H1 (cell line): ENCODE measurements at regions not wholly inside any gene's neighbourhood (a gene's known extent, or its start where the extent isn't known, plus 50 kb on each side); places are given as distances from the start of the nearest gene placed in this dataset.

Experiments
- CTCF ChIA-PET: fragments of 300-600 bp; sonication (Branson Sonifier 250); formaldehyde crosslinking; loops from one replicate; lab custom pipeline; 2021; ENCODE audit not compliant: partially characterized antibody; lab: Charles Lee
- POLR2A ChIA-PET: fragments of 300-600 bp; sonication (Branson Sonifier 250); formaldehyde crosslinking; loops from one replicate; lab custom pipeline; 2021; ENCODE audit warnings: inconsistent platforms; ENCODE audit not compliant: partially characterized antibody; lab: Charles Lee
- DNase-seq, 2 experiments: peaks; one replicate each; pipeline versions ENCODE4 v3.0.0 to v3.0.0-alpha.2; 2010 to 2022; ENCODE audit warnings: low spot score in 2 of 2, low read depth in 1 of 2, mixed read lengths in 1 of 2
- FAIRE-seq: peaks from 2 replicates; lab custom pipeline; 2011; peaks lifted over from hg19 to GRCh38; lab: Jason Lieb, UNC
- H2AFZ ChIP-seq: 2 replicates; pipeline ENCODE4 v1.8.1; 2012; ENCODE audit warnings: low read length, inconsistent platforms
- H2AK5ac ChIP-seq: 2 replicates; pipeline ENCODE4 v1.6.1; 2013; ENCODE audit warnings: low read depth, low read length
- H2BK120ac ChIP-seq: replicated peaks from 2 replicates; pipeline ENCODE3; 2013; ENCODE audit warnings: low read depth, low read length, inconsistent platforms
- H2BK12ac ChIP-seq: 2 replicates; pipeline ENCODE4 v1.6.1; 2013; ENCODE audit warnings: low read depth, low read length
- H2BK15ac ChIP-seq: 2 replicates; pipeline ENCODE4 v1.6.1; 2013; ENCODE audit warnings: low read length
- H2BK20ac ChIP-seq: 2 replicates; pipeline ENCODE4 v1.6.1; 2013; ENCODE audit warnings: low read length
- H2BK5ac ChIP-seq: 2 replicates; pipeline ENCODE4 v1.6.1; 2013; ENCODE audit warnings: low read depth, low read length
- H3K14ac ChIP-seq: 2 replicates; pipeline ENCODE4 v1.6.1; 2013; ENCODE audit warnings: inconsistent platforms; ENCODE audit not compliant: insufficient read length
- H3K18ac ChIP-seq: 2 replicates; pipeline ENCODE4 v1.6.1; 2013; ENCODE audit warnings: low read length; ENCODE audit errors: extremely low read depth
- H3K23ac ChIP-seq: 2 replicates; pipeline ENCODE4 v1.6.1; 2013; ENCODE audit warnings: inconsistent platforms; ENCODE audit not compliant: insufficient read length
- H3K23me2 ChIP-seq: 2 replicates; pipeline ENCODE4 v1.6.1; 2013; ENCODE audit warnings: low read depth, low read length
- H3K27ac ChIP-seq: 2 replicates; pipeline ENCODE4 v1.6.1; 2011; ENCODE audit warnings: low read depth, low read length, inconsistent platforms
- H3K27me3 ChIP-seq, 4 experiments: replicated peaks in 1 of 4; 1 replicate in 1 of 4; 2 replicates in 3 of 4; pipeline versions ENCODE4 v1.6.1 to v1.8.1; 2011 to 2013; ENCODE audit warnings: low read length in 3 of 4, mild to moderate bottlenecking in 3 of 4, inconsistent platforms in 2 of 4, mixed read lengths in 2 of 4, moderate library complexity in 1 of 4; ENCODE audit not compliant: control insufficient read depth in 3 of 4, insufficient read depth in 3 of 4; ENCODE audit errors: extremely low read depth in 1 of 4
- H3K36me3 ChIP-seq, 4 experiments: 2 replicates each; pipeline versions ENCODE4 v1.6.1 to v1.8.1; 2011 to 2013; ENCODE audit warnings: mild to moderate bottlenecking in 4 of 4, low read length in 3 of 4, moderate library complexity in 2 of 4, control low read depth in 1 of 4, inconsistent platforms in 1 of 4; ENCODE audit not compliant: insufficient read depth in 4 of 4, control insufficient read depth in 2 of 4
- H3K4ac ChIP-seq: replicated peaks from 2 replicates; pipeline ENCODE3; 2013; ENCODE audit warnings: low read length, low read depth, mixed read lengths, inconsistent platforms; ENCODE audit not compliant: insufficient read length
- H3K4me1 ChIP-seq, 4 experiments: replicated peaks in 1 of 4; 1 replicate in 1 of 4; 2 replicates in 3 of 4; pipeline versions ENCODE4 v1.6.1 to v1.8.1; 2011 to 2013; ENCODE audit warnings: low read length in 3 of 4, inconsistent platforms in 2 of 4, mixed read lengths in 1 of 4; ENCODE audit not compliant: insufficient read depth in 4 of 4, control insufficient read depth in 3 of 4
- H3K4me2 ChIP-seq, 2 experiments: 2 replicates each; pipeline versions ENCODE4 v1.6.1 to v1.8.1; 2011 to 2013; ENCODE audit warnings: low read depth in 2 of 2, low read length in 2 of 2, control low read depth in 1 of 2, inconsistent platforms in 1 of 2, mild to moderate bottlenecking in 1 of 2; ENCODE audit not compliant: insufficient read depth in 1 of 2
- H3K4me3 ChIP-seq, 4 experiments: fragments of 200-600, 300-600 bp in 1 of 4; sonication (generic), shearing (Covaris generic), sonication (Bioruptor Twin) in 1 of 4; 2 replicates each; pipeline versions ENCODE4 v1.5.1 to v1.8.1; 2011 to 2016; ENCODE audit warnings: low read length in 4 of 4, low read depth in 3 of 4, control low read depth in 2 of 4, inconsistent platforms in 2 of 4, mild to moderate bottlenecking in 2 of 4, mixed read lengths in 1 of 4, moderate library complexity in 1 of 4; ENCODE audit not compliant: insufficient read depth in 2 of 4; ENCODE audit errors: extremely low read depth in 1 of 4
- H3K56ac ChIP-seq: replicated peaks from 2 replicates; pipeline ENCODE3; 2013; ENCODE audit warnings: low read depth, mild to moderate bottlenecking, mixed read lengths, low read length, inconsistent platforms; ENCODE audit not compliant: insufficient read length
- H3K79me1 ChIP-seq: 2 replicates; pipeline ENCODE4 v1.6.1; 2013; ENCODE audit warnings: low read depth, low read length, control low read depth
- H3K79me2 ChIP-seq, 2 experiments: 2 replicates each; pipeline versions ENCODE4 v1.6.1 to v1.8.1; 2012 to 2013; ENCODE audit warnings: low read length in 2 of 2, mild to moderate bottlenecking in 2 of 2, inconsistent platforms in 1 of 2; ENCODE audit not compliant: insufficient read depth in 2 of 2, control insufficient read depth in 1 of 2
- H3K9ac ChIP-seq, 4 experiments: replicated peaks in 1 of 4; 1 replicate in 1 of 4; 2 replicates in 3 of 4; pipeline versions ENCODE4 v1.6.1 to v1.8.1; 2011 to 2013; ENCODE audit warnings: low read depth in 3 of 4, low read length in 3 of 4, control low read depth in 2 of 4, mild to moderate bottlenecking in 2 of 4, moderate library complexity in 2 of 4, inconsistent platforms in 1 of 4; ENCODE audit errors: extremely low read depth in 1 of 4
- H3K9me3 ChIP-seq, 2 experiments: 2 replicates each; pipeline versions ENCODE4 v1.6.1 to v1.8.1; 2012 to 2013; ENCODE audit warnings: mild to moderate bottlenecking in 2 of 2, moderate library complexity in 2 of 2, control low read depth in 1 of 2, inconsistent platforms in 1 of 2, low read depth in 1 of 2, low read length in 1 of 2, mixed read lengths in 1 of 2; ENCODE audit not compliant: insufficient read depth in 2 of 2
- H4K20me1 ChIP-seq, 2 experiments: replicated peaks in 1 of 2; 2 replicates each; pipeline versions ENCODE3 to v1.8.1; 2011 to 2013; ENCODE audit warnings: inconsistent platforms in 2 of 2, low read length in 2 of 2, mild to moderate bottlenecking in 1 of 2; ENCODE audit not compliant: insufficient read depth in 2 of 2, control insufficient read depth in 1 of 2
- H4K5ac ChIP-seq: 2 replicates; pipeline ENCODE4 v1.6.1; 2013; ENCODE audit warnings: low read length, low read depth, mixed read lengths, inconsistent platforms; ENCODE audit not compliant: insufficient read length
- H4K8ac ChIP-seq: 2 replicates; pipeline ENCODE4 v1.8.0; 2013; ENCODE audit warnings: mild to moderate bottlenecking, moderate library complexity, low read length, inconsistent platforms; ENCODE audit not compliant: insufficient read depth; ENCODE audit errors: extremely low read depth
- H4K91ac ChIP-seq: replicated peaks from 2 replicates; pipeline ENCODE3; 2013; ENCODE audit warnings: low read length, mixed read lengths, inconsistent platforms; ENCODE audit not compliant: insufficient read length
- ATF2 ChIP-seq: IDR thresholded peaks from 2 replicates; pipeline ENCODE4 v1.6.1; 2012; ENCODE audit warnings: low read length, inconsistent platforms
- BRCA1 ChIP-seq: IDR thresholded peaks from 2 replicates; pipeline ENCODE4 v1.6.1; 2012; ENCODE audit warnings: low read depth, low read length, improper control_type of control experiment
- EGR1 ChIP-seq: IDR thresholded peaks from 2 replicates; pipeline ENCODE4 v1.6.1; 2011; ENCODE audit warnings: low read depth, low read length, borderline replicate concordance
- EP300 ChIP-seq, 2 experiments: IDR thresholded peaks; 1 replicate in 1 of 2; 2 replicates in 1 of 2; pipeline ENCODE4 v1.6.1; 2011 to 2012; ENCODE audit warnings: low read depth in 2 of 2, low read length in 2 of 2, mild to moderate bottlenecking in 2 of 2, borderline replicate concordance in 1 of 2, inconsistent platforms in 1 of 2, moderate library complexity in 1 of 2
- EZH2 ChIP-seq: fragments of 200-600 bp; sonication (generic); IDR thresholded peaks from 2 replicates; pipeline ENCODE4 v1.7.1; 2012; ENCODE audit warnings: low read depth, mild to moderate bottlenecking, moderate library complexity, low read length, inconsistent platforms; ENCODE audit not compliant: severe bottlenecking
- KDM4A ChIP-seq: IDR thresholded peaks from one replicate; pipeline ENCODE4 v1.7.1; 2012; ENCODE audit warnings: low read depth, mild to moderate bottlenecking, moderate library complexity, low read length, inconsistent platforms; ENCODE audit not compliant: severe bottlenecking
- POU5F1 ChIP-seq: IDR thresholded peaks from 2 replicates; pipeline ENCODE4 v1.6.1; 2011; ENCODE audit warnings: low read depth, mild to moderate bottlenecking, low read length, moderate library complexity
- RBBP5 ChIP-seq: IDR thresholded peaks from 2 replicates; pipeline ENCODE4 v1.7.1; 2012; ENCODE audit warnings: low read depth, mild to moderate bottlenecking, inconsistent platforms, low read length, moderate library complexity, borderline replicate concordance
- SIN3A ChIP-seq, 2 experiments: IDR thresholded peaks in 1 of 2; conservative IDR thresholded peaks in 1 of 2; 2 replicates each; pipeline ENCODE4 v1.6.1; 2011 to 2012; ENCODE audit warnings: low read length in 2 of 2, improper control_type of control experiment in 1 of 2, low read depth in 1 of 2, mild to moderate bottlenecking in 1 of 2
- YY1 ChIP-seq: IDR thresholded peaks from 2 replicates; pipeline ENCODE4 v1.6.1; 2011; ENCODE audit warnings: low read depth, mild to moderate bottlenecking, low read length
- WGBS, 2 experiments: shearing (Covaris generic) in 1 of 2; methylation state at CpG; one replicate each; pipeline versions ENCODE4 v1.1.6 to v1.1.7; 2013 to 2015; ENCODE audit warnings: low lambda C conversion rate in 2 of 2, mixed read lengths in 2 of 2, inconsistent platforms in 1 of 2, low coverage in 1 of 2, missing lambda C conversion rate in 1 of 2; ENCODE audit not compliant: insufficient replicate concordance in 2 of 2, insufficient coverage in 1 of 2, insufficient read length in 1 of 2; ENCODE audit errors: extremely low coverage in 1 of 2, missing lambda C conversion rate in 1 of 2; 5-methylcytosine and 5-hydroxymethylcytosine counted together

- ChIA-PET CTCF (interaction anchor here (1.1 kb wide), 1 partner anchor 21 kb away, joined by 3 read pairs; no protein-coding TSS in a partner anchor), POLR2A (no interaction called here)
- no peak overlapping the region for H3K9ac ChIP-seq
- H4K91ac ChIP-seq: no peak overlapping the region
- peaks cover 0 to 2% (median under 1%) of the 10 kb centered on the region in 4 experiments; a peak in 1 of 7 replicates for H3K4me1 ChIP-seq
- no peak for FAIRE-seq
- H2BK15ac ChIP-seq: no peak overlapping the region
- H2BK12ac ChIP-seq: no peak overlapping the region
- no peak overlapping the region for H3K4me2 ChIP-seq
- DNase-seq: no peak
- no peaks in the 10 kb centered on the region for H3K9me3 ChIP-seq
- no peak overlapping the region for H2BK5ac ChIP-seq
- H3K27ac ChIP-seq: no peak overlapping the region
- H4K5ac ChIP-seq: no peak overlapping the region
- H3K36me3 ChIP-seq: no peaks in the 10 kb centered on the region
- H3K23ac ChIP-seq: no peak overlapping the region
- H3K23me2 ChIP-seq: no peaks in the 10 kb centered on the region; the same call in 1 of the 2 replicates
- H3K79me2 ChIP-seq: no peaks in the 10 kb centered on the region; a peak in 1 of 4 replicates
- H3K27me3 ChIP-seq: no peaks in the 10 kb centered on the region
- no peak overlapping the region for H3K14ac ChIP-seq
- H4K8ac ChIP-seq: no peak overlapping the region
- peak overlapping the region; percentile 18 for H3K56ac ChIP-seq
- H3K4ac ChIP-seq: no peak overlapping the region
- no peaks in the 10 kb centered on the region for H4K20me1 ChIP-seq
- H2BK20ac ChIP-seq: no peak overlapping the region
- H3K4me3 ChIP-seq: no peak overlapping the region
- no peak overlapping the region for H2AFZ ChIP-seq
- H2BK120ac ChIP-seq: no peak overlapping the region
- WGBS, 2 experiments: 92% methylated on average over 5 of the region's 5 CpGs; no CpG with 5 or more reads in 1 of the 2 experiments
- H3K79me1 ChIP-seq: no peaks in the 10 kb centered on the region
- no peak overlapping the region for H3K18ac ChIP-seq
- H2AK5ac ChIP-seq: no peak overlapping the region
- no peak for TF ChIP-seq YY1
- no peak for TF ChIP-seq KDM4A
- TF ChIP-seq POU5F1: no peak
- TF ChIP-seq BRCA1: no peak
- no peak for TF ChIP-seq ATF2
- TF ChIP-seq SIN3A (conservative IDR thresholded peaks at IDR 0.05 in 1 of 2, IDR thresholded peaks at IDR 0.05 in 1 of 2; ENCODE audit: low read depth in 1 of 2, low read length in 2 of 2): no peak
- TF ChIP-seq EP300 (IDR thresholded peaks at IDR 0.05; ENCODE audit: borderline replicate concordance in 1 of 2, low read depth in 2 of 2, low read length in 2 of 2): no peak
- no peak for TF ChIP-seq EZH2
- no peak for TF ChIP-seq EGR1
- no peak for TF ChIP-seq RBBP5
Measured at GRCh38 chr12:92414170-92415070, 268.8 kb upstream of the BTG1 start.
